ENCODE measurements at regions not wholly inside any gene's neighbourhood (a gene's known extent, or its start where the extent isn't known, plus 50 kb on each side); places are given as distances from the start of the nearest gene placed in this dataset.

- TF ChIP-seq POLR2AphosphoS5 (IDR thresholded peaks at IDR 0.05) (no peak), CTCF (IDR thresholded peaks at IDR 0.05; ENCODE audit: poor library complexity, severe bottlenecking) (no peak), REST (IDR thresholded peaks at IDR 0.05; ENCODE audit: borderline replicate concordance) (no peak), RAD21 (conservative IDR thresholded peaks at IDR 0.05) (no peak), TAF1 (IDR thresholded peaks at IDR 0.05; ENCODE audit: low read depth) (peak; percentile 34)
These were observed 134.2 kb upstream of the IPO9 start for GRCh38 chr1:201694608-201695335.
